GM19043 (cell line): ENCODE measurements at regions not wholly inside any gene's neighbourhood (a gene's known extent, or its start where the extent isn't known, plus 50 kb on each side); places are given as distances from the start of the nearest gene placed in this dataset.

ENCODE experiments used
- ATAC-seq: cut with Tn5 transposase; IDR thresholded peaks from one replicate; pipeline ENCODE4 v1.9.1; 2021; ENCODE audit warnings: low read depth; ENCODE audit not compliant: unreplicated experiment

DNA sequence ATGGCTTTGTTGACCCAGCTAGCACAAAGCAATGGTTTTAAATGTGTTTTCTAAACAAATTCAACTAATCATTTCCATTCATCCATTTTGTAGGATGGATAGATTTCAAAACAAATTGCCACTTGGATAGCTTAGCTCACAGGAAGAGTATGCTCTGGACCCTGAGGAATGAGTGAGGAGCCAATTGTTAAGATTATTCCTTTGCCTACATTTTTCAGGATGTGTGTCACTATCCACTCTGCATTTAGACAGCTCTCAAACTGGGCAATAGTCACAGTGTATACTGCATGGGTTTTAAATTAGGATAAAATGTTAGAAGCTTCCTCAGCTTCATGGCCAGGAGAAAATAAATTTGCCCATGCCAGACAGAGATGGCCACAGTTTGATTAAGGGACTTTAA, 605.6 kb upstream of the TEX47 start:
- no peak for ATAC-seq

DNA sequence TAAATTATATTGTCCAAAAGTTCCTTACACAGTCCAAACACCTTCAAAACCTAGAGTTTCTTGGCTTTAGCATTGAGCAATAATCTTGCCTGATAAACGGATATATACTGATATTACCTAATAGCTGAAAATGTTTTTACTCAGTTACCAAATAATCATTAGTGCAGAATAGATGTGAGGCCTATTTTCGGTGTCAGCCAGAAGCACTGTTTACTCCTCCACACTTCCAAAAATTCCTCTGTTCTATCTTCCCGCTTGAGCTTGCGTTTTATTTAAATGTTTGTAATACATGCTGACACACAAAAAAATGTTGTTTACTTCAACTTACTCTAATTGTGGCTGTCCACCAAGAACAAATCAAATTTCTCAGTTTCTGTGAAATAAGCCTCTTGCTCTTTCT, 606.2 kb upstream of the TEX47 start:
- ATAC-seq: no peak

DNA sequence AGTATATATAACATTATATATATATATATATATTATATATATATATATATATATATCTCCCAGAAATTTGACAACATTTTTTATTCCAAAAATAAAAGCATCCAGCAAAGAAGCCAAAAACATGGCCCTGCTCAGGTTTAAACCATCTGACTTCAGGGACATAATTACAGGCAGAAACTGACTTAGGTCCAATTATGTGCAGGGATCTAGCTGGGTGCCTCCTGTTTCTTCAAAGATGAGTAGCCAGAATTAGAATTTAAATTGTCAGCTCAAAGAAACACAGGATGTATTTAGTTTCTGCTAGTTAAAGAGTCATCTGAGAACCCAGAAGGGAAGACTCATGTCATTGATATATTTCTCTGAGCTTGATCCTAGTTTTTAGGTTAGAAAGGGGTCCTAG, 656.4 kb upstream of the TEX47 start:
- ATAC-seq: no peak

DNA sequence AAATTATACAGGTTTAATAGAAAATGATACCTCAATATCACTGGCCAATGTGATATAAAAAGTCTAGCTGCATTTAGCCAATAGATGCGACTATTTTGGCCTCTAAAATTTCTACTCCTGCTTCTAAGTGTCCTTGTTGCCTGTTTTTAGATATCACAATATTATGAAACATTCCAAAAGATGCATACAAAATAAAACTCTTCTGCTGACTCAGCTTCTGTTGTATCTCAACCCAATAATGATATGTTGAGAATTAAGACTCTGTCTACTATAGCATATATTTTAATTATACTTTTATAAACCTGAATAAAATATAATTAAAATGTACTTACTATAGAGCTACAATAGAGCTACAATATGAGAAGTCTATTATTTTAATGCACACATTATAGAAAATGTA, 661.0 kb upstream of the TEX47 start:
- ATAC-seq: no peak

DNA sequence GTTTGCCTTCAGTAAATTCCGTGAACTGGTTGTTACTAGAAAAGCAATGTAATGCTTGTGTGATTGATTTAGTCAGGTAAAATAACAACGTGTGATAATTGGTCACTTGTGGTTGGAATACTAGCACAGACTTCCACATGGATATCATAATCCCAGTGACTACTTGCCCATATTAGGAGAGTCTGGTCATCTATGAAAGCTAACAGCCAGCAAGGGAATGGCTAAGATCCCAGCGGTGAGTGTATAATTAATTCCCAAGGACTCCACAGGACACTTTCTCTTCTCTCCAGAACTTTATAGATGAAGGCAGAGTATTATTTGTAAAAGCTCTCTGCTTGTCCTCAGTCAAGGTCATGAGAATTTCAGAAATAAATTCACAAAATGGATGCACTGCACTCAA, 662.6 kb upstream of the TEX47 start:
- no peak for ATAC-seq

DNA sequence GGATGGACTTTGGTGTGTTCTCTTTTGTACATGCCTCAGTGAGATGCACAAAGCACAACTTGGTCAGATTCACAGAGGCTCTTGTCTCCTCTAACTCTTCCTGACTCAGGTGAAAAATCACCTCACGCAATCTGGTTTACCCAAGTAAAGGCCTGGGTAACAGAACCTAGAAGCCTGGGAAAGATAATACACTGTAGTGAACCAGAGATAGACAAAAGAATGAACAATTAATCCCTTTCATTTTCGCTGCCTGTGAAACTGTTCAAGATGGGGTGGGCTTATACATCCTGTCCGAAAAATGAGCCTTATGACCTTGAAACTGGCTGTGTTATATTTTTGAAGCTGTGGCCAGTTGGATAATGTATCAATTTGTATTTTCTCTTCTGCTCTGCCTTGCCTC, 678.9 kb upstream of the TEX47 start:
- no peak for ATAC-seq

DNA sequence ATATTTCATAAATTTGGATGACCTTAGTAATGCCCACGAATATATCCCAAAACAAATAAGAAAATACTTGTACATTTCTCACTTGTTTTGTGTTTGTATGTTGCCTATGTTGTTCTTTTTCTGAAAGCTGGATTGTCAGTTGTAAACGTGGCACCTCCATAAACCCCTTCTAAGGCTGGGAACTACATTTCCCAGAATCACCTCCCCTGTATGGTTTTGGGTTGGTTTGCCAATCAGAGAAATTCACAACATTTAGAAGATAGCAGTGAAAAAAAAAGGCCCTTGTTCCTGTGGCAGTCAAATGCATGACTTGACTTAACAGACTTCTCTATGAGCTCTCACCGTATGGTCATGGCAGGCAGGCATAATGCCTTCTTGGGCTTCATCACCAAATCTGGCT, 676.3 kb upstream of the STEAP1 start:
- no peak for ATAC-seq

DNA sequence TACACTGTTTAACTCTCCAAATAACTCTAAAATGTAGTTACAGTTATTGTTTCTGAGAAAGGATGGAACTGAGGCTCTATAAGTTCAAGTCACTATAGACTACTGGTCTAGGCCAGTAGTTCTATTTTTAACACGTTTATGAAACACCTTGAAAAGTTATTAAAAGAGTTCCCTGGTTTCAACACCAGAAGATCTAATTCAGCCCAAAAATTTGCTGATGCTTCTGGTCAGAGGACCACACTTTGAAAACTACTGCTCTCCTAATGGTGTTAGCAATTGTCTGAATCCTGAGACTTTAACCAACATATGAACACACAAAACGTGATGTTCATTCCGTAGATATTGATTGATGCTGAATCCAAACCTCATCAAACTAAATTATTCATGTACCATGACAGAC, 658.6 kb upstream of the STEAP1 start:
- ATAC-seq: no peak

DNA sequence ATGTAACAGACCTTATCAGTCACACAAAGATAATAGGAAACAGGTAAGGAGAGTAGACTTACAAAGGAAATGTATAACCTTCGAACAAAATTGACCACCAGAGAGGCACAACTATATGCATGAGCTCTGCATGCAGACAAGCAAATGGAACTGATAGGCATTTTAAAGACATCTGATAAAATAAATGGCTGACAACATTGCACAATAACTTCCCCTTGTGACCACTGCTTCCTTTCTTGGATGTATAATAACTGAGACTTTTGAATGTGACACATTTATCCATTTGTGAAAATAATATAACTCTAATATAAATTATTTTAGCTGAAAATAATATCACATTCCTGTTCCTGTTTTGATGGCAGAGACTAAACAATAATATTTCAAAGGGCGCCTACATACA, 654.2 kb upstream of the STEAP1 start:
- no peak for ATAC-seq

DNA sequence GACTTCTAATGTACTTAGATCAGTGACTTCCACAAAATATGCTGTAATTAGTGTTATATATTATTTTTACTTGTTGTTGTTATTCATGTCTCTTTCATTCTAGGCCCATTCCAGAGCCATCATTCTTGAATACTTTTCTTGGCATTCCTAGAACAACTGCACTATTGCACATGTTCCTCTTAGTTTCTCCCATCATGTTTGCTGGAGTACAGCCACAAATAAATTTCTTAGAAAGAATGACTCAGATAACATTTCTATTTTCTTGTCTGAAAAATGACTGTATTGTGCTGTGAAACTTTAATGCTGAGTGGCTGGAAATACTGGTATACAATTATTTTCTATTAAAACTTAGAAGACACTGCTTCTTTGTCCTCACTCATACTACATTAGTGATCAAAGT, 651.0 kb upstream of the STEAP1 start:
- ATAC-seq: no peak

DNA sequence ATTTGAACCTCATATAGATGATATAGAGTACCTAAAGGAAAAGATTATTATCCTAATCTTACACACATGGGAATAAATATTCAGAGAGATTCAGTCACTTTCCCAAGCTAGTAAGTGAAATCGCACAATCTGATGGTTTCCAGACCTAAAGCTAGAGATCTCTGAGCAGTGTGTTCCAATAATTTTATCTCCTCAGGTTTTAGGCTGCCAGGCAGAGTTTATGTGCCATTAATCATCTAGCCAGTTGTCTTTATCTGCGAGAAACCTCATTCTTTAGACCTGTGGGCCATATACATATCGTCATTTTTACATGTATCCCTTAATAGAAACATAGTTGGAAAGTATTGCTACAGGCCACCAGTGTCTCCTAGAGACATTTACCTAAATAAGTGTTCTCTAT, 647.2 kb upstream of the STEAP1 start:
- ATAC-seq: no peak

DNA sequence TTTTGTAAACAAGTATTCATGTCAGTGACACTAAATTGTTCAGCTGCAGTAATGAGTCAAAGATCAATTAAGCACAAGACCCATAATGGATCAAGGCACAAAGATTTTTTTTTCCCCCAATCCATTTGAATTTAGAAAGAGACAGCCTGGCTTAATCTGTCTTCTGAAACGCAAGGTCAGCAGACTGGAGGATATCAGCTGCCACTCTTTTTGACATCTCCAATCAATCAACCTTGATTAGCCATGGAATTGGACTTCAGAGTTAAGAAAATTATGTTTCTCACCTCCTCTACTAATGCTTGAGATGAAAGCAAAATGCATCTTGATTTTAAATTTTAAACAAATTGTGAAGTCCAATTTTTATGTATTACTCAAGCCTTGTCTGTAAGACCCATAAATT, 642.4 kb upstream of the STEAP1 start:
- no peak for ATAC-seq

DNA sequence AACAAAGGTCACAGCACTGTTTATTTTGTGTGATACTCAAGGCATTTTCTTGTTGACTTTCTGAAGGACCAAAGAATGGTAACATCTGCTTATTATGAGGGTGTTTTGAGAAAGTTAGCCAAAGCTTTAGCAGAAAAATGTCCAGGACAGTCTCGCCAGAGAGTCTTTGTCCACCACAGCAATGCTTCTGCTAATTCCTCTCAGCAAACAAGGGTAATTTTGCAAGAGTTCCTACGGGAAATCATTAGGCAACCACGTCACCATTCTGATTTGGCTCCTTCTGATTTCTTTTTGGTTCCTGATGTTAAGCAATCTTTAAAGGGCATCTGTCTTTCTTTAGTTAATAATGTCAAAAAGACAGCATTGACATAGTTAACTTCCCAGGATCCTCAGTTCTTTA, 639.3 kb upstream of the STEAP1 start:
- ATAC-seq: no peak

DNA sequence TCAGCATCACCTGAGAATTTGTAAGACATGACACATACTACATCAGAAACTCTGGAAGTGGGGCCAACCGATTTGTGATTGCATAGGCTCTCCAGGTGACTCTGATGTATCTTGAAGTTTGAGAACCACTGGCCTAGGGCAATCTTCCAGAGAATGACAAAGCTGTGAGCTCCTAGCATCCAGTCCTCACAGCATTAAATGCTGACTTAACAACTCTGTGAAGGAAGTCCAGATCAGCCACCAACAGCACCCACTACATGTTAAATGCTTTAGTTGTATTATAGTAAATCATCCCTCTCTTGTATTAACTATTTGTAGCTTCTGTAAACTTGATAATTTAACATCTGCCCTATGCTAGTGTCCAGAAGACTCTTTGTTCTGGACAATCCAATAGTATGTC, 636.5 kb upstream of the STEAP1 start:
- no peak for ATAC-seq

DNA sequence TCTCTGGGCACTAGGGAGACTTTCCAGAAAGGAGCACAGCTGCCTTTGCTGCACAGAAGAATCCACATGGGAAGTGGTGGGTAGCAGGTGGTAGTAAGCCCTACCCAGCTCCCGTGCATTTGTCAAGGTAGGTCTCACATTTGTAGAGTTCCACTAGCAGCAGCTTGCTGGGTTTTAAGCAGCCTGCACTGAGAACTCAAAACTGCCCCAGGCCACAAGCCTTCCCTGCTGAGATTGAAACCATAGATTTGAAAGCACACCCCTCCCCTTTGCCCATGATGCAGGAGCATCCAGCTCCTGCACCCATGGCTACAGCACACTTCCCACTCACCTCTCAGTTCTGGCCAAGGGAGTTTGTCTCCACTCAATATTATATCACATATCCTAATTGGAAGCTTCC, 604.5 kb upstream of the STEAP1 start:
- ATAC-seq: no peak

DNA sequence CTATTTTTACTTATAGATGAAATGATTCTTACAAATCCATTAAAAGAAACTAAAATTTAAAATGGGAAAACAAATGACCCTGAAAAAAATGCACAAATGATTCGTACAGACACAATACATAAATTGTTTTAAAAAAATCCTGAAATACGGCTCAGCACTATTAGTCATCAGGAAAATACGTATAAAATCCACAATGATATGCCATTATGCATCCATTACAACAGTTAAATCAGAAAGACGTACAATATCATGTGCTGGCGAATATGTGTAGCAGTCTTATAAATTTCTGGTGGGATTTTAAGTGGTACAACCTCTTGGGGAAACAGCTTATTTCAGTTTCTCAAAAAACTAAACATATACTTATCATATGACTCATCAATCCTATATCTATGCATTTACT, 600.1 kb upstream of the STEAP1 start:
- ATAC-seq: no peak

DNA sequence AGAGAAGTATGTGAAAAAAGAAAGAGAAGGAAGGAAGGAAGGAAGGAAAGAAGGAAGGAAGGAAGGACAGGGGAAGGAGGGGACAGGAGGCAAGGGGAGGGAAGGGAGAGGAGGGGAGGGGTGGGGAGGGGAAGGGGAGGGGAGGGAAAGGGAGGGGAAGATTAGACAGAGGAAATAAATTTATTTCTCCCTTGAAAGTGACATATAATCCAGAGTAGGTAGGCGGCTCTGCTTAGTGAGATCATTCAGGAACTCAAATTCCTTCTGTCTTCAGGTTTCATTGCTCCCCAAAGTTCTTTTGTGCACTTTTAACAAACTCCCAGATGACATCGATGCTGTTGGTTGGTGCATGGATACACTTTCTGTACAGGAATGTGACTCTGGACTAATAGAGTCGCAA, 594.7 kb upstream of the STEAP1 start:
- ATAC-seq: no peak

DNA sequence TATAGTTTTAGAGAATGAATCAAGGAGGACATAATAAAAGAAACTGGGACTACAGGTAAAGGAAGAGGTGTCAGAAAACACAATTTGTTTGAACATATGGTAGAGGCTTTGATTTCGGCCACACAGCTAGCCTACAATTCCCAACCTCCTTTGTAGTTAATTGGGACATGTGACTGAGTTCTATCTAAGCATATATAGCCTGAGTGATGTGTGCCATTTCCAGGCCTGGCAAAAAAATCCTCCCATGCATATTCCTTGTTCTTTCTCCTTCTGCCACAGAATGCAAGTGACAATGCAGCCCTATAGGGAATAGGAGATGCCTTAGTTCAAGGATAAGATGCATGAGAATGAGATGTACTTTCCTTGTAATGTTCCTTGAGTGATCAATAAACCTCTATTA, 590.7 kb upstream of the STEAP1 start:
- ATAC-seq: no peak

DNA sequence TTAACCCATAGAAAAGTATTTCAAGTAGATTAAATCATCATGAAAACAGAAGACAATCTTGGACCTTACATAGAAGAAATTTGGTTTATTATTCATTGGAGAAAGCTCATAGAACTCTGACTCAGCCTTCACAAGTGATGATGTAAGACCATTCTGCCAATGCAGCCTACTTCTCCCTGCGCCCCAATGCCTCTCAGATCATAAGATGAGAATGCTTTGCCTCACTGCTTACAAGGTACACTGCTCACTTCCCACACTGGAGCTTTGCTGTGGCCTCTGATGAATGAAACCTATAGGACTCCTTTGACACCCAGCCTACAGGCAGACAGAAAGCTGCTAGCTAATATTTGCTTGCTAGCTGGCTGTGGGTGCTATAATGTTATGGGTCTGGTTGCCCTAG, 569.4 kb upstream of the STEAP1 start:
- ATAC-seq: no peak

DNA sequence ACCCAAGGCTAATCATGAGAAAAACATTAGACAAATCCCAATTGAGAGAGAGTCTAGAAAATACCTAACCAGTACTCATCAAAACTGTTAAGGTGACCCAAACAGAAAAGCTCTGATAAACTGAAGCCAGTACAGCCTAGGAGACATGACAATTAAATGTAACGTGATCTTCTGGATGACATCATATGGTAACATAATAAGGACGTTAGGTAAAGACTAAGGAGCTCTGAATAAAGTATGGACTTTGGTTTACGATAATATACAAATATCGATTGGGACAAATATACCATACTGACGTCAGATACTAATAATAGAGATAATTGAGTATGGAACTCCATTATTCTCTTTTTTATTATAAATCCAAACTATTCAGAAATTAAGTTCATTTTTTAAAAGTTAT, 561.1 kb upstream of the STEAP1 start:
- no peak for ATAC-seq

DNA sequence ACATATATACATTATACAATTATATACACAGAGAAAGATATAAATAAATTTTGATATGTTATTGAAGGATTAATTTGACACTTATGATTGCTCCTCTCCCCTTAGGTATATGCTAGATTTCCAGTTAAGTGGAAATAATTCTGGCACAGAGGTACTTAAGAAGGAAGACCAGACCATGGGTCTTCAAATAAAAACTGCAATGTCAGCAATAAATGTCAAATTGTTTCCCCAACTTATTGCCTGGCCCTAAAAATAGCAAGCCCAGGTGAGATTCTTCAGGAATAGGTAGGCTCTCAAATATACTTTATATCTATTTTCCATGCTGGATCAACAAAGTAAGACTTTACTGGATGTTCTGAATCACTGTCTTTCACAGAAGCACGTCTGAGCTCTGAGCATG, 551.3 kb upstream of the STEAP1 start:
- ATAC-seq: no peak

DNA sequence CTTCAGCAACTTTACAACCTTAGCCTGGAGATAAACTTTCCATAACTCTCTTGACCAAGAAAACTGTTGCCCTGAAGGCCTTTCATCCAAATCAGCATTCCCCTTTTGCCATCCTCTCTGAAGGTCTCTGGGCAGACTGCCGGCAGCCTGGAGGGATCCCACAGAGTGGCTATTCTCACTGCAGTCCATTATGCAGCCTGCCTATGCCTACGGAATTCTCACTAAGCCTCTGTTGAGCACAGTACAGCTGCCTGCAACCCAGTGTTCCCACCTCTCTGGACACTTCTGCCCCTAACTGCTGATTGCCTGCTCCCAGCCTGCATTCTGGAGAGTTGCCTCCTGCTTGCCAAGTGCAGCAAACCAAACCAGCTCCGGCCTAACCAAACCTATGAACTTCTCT, 548.9 kb upstream of the STEAP1 start:
- no peak for ATAC-seq

DNA sequence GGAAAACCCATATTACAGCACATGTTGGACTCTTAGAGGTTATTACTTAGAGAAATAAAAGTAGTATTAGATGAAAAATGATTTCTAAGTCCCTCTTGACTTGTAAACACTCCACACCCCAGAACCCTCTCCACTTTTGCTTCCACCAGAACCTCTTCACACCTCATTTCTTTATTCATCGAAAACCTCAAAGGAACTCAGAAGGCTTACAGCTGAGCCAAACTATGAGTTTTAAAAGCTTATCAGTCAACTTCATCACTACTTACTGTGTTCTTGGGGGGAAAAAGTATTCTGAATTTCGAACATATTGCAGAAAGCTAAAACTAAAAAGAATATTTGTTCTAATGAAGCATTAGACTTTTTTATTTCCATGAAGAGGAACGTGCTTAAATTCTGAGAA, 547.8 kb upstream of the STEAP1 start:
- no peak for ATAC-seq

DNA sequence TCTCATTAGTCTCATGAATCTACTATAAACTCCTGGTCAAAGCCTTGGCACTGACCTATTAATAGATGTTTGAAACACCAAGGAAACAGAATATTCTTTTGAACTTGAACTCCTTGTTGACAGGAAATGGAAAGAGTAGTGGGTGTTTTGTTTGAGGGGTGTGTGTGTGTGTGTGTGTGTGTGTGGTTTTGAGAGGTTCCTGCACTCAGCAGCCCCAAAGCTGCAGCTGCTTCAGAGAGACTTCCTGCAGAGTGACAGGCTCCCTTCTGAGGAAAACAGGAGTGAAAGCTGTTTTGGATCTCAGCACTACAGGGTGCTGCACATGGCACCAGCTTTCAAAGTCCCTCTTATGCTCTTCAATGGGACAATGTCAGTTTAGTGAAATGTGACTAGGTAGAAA, 546.5 kb upstream of the STEAP1 start:
- ATAC-seq: no peak
